ENCODE measurements at regions not wholly inside any gene's neighbourhood (a gene's known extent, or its start where the extent isn't known, plus 50 kb on each side); places are given as distances from the start of the nearest gene placed in this dataset.
A peak's percentile ranks its signal among the peaks of the same experiment; 100 is the strongest.

DNA sequence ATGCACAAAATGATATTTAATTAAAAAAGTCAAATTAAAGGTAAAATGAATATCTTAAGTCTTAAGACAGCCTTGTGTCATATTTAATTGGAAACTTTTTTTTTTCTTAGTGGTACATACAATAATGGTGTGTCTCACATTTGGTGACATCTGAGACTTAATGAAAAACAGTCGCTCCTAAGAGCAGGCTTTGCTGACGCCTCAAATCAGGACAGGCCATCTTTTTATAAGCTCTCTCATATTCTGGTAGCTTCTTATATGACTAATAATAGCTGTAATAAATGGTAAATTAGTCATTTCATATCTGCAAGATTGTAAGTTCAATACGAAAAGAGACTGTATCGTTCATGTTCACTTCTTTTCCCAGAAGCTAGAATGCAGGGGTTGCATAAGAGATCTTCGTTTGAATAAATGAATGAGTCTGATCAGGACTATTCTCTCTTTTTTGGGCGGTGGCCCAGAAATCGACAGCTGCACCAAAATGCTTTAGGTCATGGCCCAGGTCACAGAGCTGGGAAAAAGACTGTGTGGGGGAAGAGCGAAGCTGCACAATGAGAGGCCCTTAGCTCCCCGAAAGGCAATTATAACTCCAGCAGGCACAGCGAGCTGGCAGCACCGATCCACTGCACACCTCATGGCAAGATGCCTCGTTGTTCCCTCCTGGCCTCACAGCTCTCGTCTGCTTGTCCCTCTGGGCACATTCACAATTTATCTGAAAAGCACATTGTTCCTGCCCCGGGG lies 69.4 kb downstream of the NRN1 start:
- POLR2A ChIA-PET = no interaction called here
- Histone ChIP-seq H3F3A (replicated peaks; ENCODE audit: insufficient read depth) (peaks cover 23% of the 10 kb centered on the region), H3K27ac (ENCODE audit: low read depth in 2 of 2, low read length in 1 of 2) (peak overlapping the region in 1 of 2 experiments; percentile 54; a peak in 3 of 4 replicates), H3K9me2 (no peaks in the 10 kb centered on the region), H3K4me3 (ENCODE audit: low read depth in 2 of 2, low read length in 1 of 2) (no peak overlapping the region), H3K4me1 (ENCODE audit: control insufficient read depth in 1 of 2, insufficient read depth in 2 of 2, low read depth in 1 of 2, low read length in 1 of 2) (peaks cover 20% of the 10 kb centered on the region in 2 experiments; a peak in 3 of 4 replicates), H3K4me2 (no peak overlapping the region), H3K79me2 (ENCODE audit: insufficient read depth) (no peaks in the 10 kb centered on the region), H3K9ac (no peak overlapping the region), H4K20me1 (ENCODE audit: insufficient read depth) (no peaks in the 10 kb centered on the region), H3K9me3 (no peaks in the 10 kb centered on the region), H3K36me3 (replicated peaks in 1 of 2; ENCODE audit: control insufficient read depth in 1 of 2, insufficient read depth in 2 of 2, low read length in 1 of 2) (no peaks in the 10 kb centered on the region), H2AFZ (ENCODE audit: low read depth) (no peak overlapping the region), H3K27me3 (ENCODE audit: insufficient read depth) (no peaks in the 10 kb centered on the region)
- TF ChIP-seq NFIC (IDR thresholded peaks at IDR 0.05; ENCODE audit: borderline replicate concordance) (no peak), RAD21 (IDR thresholded peaks at IDR 0.05; ENCODE audit: low read length) (no peak), NRF1 (IDR thresholded peaks at IDR 0.05; ENCODE audit: low read depth, low read length) (no peak), EZH2phosphoT487 (IDR thresholded peaks at IDR 0.05; ENCODE audit: borderline replicate concordance, low read depth) (no peak), MEF2A (IDR thresholded peaks at IDR 0.05; ENCODE audit: borderline replicate concordance, low read depth) (no peak), EP300 (IDR thresholded peaks at IDR 0.05; ENCODE audit: borderline replicate concordance in 1 of 2, low read depth in 1 of 2, low read length in 1 of 2) (no peak), FOSL2 (IDR thresholded peaks at IDR 0.05; ENCODE audit: borderline replicate concordance, low read depth) (peak; percentile 2; the same call in 1 of the 2 replicates), JUND (IDR thresholded peaks at IDR 0.05) (no peak), SMC3 (IDR thresholded peaks at IDR 0.05; ENCODE audit: low read depth, low read length) (no peak), TCF12 (IDR thresholded peaks at IDR 0.05) (peak; percentile 58)
- TF ChIP-seq, protein P1, sequence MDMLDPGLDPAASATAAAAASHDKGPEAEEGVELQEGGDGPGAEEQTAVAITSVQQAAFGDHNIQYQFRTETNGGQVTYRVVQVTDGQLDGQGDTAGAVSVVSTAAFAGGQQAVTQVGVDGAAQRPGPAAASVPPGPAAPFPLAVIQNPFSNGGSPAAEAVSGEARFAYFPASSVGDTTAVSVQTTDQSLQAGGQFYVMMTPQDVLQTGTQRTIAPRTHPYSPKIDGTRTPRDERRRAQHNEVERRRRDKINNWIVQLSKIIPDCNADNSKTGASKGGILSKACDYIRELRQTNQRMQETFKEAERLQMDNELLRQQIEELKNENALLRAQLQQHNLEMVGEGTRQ (IDR thresholded peaks at IDR 0.05; ENCODE audit: borderline replicate concordance, low read depth, low read length) = no peak
- TF ChIP-seq, protein P2, sequence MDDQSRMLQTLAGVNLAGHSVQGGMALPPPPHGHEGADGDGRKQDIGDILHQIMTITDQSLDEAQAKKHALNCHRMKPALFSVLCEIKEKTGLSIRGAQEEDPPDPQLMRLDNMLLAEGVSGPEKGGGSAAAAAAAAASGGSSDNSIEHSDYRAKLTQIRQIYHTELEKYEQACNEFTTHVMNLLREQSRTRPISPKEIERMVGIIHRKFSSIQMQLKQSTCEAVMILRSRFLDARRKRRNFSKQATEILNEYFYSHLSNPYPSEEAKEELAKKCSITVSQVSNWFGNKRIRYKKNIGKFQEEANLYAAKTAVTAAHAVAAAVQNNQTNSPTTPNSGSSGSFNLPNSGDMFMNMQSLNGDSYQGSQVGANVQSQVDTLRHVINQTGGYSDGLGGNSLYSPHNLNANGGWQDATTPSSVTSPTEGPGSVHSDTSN (IDR thresholded peaks at IDR 0.05) = 0 out of 2 replicates have a peak, but pooled peaks have one; percentile 20
- CTCF ChIA-PET = interaction anchor here (0.6 to 1.6 kb wide), 4 partner anchors 13 to 466 kb away, joined by 3 to 5 read pairs (median 3); no protein-coding TSS in a partner anchor
- 50% methylated on average over 14 of the region's 14 CpGs for WGBS (ENCODE audit: low lambda C conversion rate)
- no peak for DNase-seq

DNA sequence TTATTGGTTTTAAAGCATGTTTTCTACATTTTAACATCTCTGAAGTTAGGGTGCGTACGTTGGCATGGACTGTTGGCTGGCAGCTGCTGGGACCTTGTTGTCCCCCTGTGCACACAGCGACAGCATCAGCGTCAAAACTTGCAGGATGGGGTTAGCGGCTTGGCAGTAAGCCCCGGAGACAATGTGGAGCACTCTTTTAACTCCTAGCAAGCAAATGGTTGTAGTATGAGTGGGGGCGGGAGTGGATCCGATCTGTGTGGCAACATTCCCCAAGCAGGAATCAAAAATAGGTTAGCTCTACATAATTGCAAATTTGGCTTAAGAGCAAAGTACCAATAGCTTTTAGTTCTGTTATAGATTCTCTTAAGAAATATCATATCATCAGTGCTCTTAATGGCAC lies 70.1 kb downstream of the NRN1 start:
- H3K36me3 ChIP-seq (replicated peaks in 1 of 2; ENCODE audit: control insufficient read depth in 1 of 2, insufficient read depth in 2 of 2, low read length in 1 of 2) = no peaks in the 10 kb centered on the region
- H3K9me3 ChIP-seq = no peaks in the 10 kb centered on the region
- no peak overlapping the region; the same call in 1 of the 2 replicates for H2AFZ ChIP-seq (ENCODE audit: low read depth)
- 82% methylated on average over 8 of the region's 8 CpGs for WGBS (ENCODE audit: low lambda C conversion rate)
- H3K4me3 ChIP-seq (ENCODE audit: low read depth in 2 of 2, low read length in 1 of 2) = 0 out of 4 replicates have a peak overlapping the region, but pooled peaks of 1 of the 2 experiments have one; percentile 8
- no peak for DNase-seq
- ChIA-PET CTCF (interaction anchor here (1.6 kb wide), 1 partner anchor 15 kb away, joined by 5 read pairs; no protein-coding TSS in a partner anchor), POLR2A (no interaction called here)
- H3K9me2 ChIP-seq = no peaks in the 10 kb centered on the region
- H3K79me2 ChIP-seq (ENCODE audit: insufficient read depth) = no peaks in the 10 kb centered on the region
- H3K27ac ChIP-seq (ENCODE audit: low read depth in 2 of 2, low read length in 1 of 2) = peak overlapping the region in 1 of 2 experiments; percentile 54; a peak in 2 of 4 replicates
- H3K9ac ChIP-seq = no peak overlapping the region
- peaks cover 20% of the 10 kb centered on the region in 2 experiments; a peak in 3 of 4 replicates for H3K4me1 ChIP-seq (ENCODE audit: control insufficient read depth in 1 of 2, insufficient read depth in 2 of 2, low read depth in 1 of 2, low read length in 1 of 2)
- peak overlapping the region; percentile 48 for H3K4me2 ChIP-seq
- H4K20me1 ChIP-seq (ENCODE audit: insufficient read depth) = no peaks in the 10 kb centered on the region
- TF ChIP-seq NFIC (IDR thresholded peaks at IDR 0.05; ENCODE audit: borderline replicate concordance) = 0 out of 2 replicates have a peak, but pooled peaks have one; percentile 49
- TF ChIP-seq, protein P3, sequence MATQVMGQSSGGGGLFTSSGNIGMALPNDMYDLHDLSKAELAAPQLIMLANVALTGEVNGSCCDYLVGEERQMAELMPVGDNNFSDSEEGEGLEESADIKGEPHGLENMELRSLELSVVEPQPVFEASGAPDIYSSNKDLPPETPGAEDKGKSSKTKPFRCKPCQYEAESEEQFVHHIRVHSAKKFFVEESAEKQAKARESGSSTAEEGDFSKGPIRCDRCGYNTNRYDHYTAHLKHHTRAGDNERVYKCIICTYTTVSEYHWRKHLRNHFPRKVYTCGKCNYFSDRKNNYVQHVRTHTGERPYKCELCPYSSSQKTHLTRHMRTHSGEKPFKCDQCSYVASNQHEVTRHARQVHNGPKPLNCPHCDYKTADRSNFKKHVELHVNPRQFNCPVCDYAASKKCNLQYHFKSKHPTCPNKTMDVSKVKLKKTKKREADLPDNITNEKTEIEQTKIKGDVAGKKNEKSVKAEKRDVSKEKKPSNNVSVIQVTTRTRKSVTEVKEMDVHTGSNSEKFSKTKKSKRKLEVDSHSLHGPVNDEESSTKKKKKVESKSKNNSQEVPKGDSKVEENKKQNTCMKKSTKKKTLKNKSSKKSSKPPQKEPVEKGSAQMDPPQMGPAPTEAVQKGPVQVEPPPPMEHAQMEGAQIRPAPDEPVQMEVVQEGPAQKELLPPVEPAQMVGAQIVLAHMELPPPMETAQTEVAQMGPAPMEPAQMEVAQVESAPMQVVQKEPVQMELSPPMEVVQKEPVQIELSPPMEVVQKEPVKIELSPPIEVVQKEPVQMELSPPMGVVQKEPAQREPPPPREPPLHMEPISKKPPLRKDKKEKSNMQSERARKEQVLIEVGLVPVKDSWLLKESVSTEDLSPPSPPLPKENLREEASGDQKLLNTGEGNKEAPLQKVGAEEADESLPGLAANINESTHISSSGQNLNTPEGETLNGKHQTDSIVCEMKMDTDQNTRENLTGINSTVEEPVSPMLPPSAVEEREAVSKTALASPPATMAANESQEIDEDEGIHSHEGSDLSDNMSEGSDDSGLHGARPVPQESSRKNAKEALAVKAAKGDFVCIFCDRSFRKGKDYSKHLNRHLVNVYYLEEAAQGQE (IDR thresholded peaks at IDR 0.05; ENCODE audit: low read depth, low read length) = no peak
- TF ChIP-seq, protein P4, sequence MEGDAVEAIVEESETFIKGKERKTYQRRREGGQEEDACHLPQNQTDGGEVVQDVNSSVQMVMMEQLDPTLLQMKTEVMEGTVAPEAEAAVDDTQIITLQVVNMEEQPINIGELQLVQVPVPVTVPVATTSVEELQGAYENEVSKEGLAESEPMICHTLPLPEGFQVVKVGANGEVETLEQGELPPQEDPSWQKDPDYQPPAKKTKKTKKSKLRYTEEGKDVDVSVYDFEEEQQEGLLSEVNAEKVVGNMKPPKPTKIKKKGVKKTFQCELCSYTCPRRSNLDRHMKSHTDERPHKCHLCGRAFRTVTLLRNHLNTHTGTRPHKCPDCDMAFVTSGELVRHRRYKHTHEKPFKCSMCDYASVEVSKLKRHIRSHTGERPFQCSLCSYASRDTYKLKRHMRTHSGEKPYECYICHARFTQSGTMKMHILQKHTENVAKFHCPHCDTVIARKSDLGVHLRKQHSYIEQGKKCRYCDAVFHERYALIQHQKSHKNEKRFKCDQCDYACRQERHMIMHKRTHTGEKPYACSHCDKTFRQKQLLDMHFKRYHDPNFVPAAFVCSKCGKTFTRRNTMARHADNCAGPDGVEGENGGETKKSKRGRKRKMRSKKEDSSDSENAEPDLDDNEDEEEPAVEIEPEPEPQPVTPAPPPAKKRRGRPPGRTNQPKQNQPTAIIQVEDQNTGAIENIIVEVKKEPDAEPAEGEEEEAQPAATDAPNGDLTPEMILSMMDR (IDR thresholded peaks at IDR 0.05) = no peak
- TF ChIP-seq SMC3 (IDR thresholded peaks at IDR 0.05; ENCODE audit: low read depth, low read length) = no peak
- no peaks in the 10 kb centered on the region for H3K27me3 ChIP-seq (ENCODE audit: insufficient read depth)
- H3F3A ChIP-seq (replicated peaks; ENCODE audit: insufficient read depth) = peaks cover 22% of the 10 kb centered on the region

All from SK-N-SH (cell line).